ENCODE measurements at regions not wholly inside any gene's neighbourhood (a gene's known extent, or its start where the extent isn't known, plus 50 kb on each side); places are given as distances from the start of the nearest gene placed in this dataset.

DNA sequence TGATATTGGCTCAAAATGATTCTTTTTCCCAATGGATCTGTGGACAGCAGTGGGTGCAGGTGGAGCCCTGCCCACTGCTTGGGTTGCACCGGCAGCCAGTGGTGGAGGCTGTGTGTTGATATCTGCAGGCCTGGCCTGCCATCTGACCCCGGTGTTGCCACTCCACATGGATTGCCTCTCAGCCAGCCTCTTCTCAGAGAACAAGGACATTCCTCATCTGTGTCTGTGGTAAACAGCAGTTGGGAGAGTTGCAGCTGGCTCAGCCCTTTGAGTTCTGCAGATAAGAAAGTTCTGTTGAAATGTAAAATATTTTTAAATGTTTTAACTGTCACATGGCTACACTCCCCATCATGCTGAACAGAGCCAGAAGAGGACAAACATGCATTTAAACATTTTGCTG is 374.9 kb upstream of the CELF2 start:
- H3K27ac ChIP-seq: no peak overlapping the region
- no peaks in the 10 kb centered on the region for H3K4me1 ChIP-seq
- WGBS, 2 donors: 7 to 14% methylated on average over 2 of the region's 2 CpGs
- H3K36me3 ChIP-seq: no peaks in the 10 kb centered on the region
- no peak for FAIRE-seq
- TF ChIP-seq, protein P1, sequence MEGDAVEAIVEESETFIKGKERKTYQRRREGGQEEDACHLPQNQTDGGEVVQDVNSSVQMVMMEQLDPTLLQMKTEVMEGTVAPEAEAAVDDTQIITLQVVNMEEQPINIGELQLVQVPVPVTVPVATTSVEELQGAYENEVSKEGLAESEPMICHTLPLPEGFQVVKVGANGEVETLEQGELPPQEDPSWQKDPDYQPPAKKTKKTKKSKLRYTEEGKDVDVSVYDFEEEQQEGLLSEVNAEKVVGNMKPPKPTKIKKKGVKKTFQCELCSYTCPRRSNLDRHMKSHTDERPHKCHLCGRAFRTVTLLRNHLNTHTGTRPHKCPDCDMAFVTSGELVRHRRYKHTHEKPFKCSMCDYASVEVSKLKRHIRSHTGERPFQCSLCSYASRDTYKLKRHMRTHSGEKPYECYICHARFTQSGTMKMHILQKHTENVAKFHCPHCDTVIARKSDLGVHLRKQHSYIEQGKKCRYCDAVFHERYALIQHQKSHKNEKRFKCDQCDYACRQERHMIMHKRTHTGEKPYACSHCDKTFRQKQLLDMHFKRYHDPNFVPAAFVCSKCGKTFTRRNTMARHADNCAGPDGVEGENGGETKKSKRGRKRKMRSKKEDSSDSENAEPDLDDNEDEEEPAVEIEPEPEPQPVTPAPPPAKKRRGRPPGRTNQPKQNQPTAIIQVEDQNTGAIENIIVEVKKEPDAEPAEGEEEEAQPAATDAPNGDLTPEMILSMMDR (IDR thresholded peaks at IDR 0.05): no peak
- intact Hi-C loops (cut with DNase I): no loop called here
- peak in 3 of 4 donors; percentile 22 to 37 (median 37) for ATAC-seq
- DNase-seq: peak in 1 of 6 donors; percentile 9
- no peaks in the 10 kb centered on the region for H3K27me3 ChIP-seq
- no peaks in the 10 kb centered on the region for H3K9me3 ChIP-seq
- no peak overlapping the region for H3K4me3 ChIP-seq

DNA sequence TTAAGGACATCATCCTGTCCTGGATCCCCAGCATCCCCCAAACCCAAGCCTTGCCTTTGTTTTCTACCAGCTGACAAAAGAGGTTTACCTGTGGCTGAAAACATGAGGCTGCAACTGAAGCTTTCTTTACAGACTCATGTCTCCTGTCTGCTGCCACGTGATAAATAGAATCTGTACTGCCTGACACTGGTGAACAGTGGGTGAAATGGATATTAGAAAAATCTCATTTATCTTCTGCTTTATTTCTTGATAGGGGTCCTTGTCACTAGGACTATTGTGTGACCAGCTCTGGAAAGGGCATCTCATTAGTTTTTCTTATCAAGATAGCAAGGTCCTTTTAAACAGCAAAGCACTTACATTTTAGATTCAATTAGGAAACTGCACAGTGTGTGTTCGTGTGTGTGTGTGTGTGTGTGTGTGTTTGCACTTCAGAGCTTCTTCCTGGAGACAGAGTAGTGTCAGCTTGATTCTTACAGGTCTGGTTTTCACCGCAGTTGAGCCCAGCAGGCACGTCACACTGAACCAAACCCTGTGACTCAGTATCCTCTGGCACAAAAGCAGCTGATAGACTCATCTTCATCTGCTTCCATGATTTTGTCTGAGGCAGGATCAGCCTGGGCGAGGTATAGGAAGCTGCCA is 373.5 kb upstream of the CELF2 start:
- no peak for DNase-seq
- no peak overlapping the region for H3K27ac ChIP-seq
- TF ChIP-seq, protein P1 (IDR thresholded peaks at IDR 0.05): no peak
- no peak for ATAC-seq
- H3K9me3 ChIP-seq: no peaks in the 10 kb centered on the region
- intact Hi-C loops (cut with DNase I): no loop called here
- H3K4me1 ChIP-seq: no peaks in the 10 kb centered on the region
- WGBS, 2 donors: 44 to 46% methylated on average over 5 of the region's 5 CpGs
- H3K36me3 ChIP-seq: no peaks in the 10 kb centered on the region
- no peak for FAIRE-seq
- H3K4me3 ChIP-seq: no peak overlapping the region
- no peaks in the 10 kb centered on the region for H3K27me3 ChIP-seq

DNA sequence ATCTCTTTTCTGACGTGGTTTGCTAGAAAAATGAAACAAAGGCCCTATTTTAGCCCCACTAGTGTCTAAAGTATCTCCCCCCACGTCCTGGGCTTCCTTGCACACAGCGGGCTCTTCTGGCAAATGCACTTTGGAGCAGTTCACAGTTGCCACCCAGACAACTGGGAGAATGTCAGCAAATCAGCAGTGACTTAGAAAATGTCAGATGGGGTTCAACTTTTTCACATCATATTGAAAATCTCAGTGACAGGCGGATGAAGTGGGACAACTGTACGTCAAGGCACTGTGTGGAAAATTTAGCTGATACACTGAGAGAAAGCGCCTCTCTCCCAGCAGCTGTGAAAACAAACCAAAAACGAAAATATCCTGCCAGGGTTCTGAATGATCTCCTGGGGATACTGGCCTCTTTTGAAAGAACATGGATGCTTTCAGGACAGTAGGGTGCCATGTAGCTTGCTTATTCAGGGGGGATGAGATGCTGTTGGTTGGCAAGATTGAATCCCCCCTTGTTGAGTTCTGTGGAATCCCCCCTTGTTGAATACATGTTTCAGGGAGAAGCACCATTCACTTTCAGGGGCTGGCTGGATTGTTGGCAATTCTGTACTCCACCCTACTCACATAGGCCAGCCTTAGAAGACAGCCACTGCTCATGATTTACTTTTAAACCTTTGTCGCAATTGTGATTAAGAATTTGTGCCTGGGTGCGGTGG is 372.8 kb upstream of the CELF2 start:
- H3K27ac ChIP-seq: no peak overlapping the region
- H3K9me3 ChIP-seq: no peaks in the 10 kb centered on the region
- H3K27me3 ChIP-seq: no peaks in the 10 kb centered on the region
- intact Hi-C loops (cut with DNase I): no loop called here
- H3K4me1 ChIP-seq: no peaks in the 10 kb centered on the region
- 52 to 58% methylated on average over 9 of the region's 9 CpGs for WGBS, 2 donors
- DNase-seq (no peak), ATAC-seq (no peak), FAIRE-seq (no peak)
- H3K36me3 ChIP-seq: no peaks in the 10 kb centered on the region
- H3K4me3 ChIP-seq: no peak overlapping the region
- TF ChIP-seq, protein P1 (IDR thresholded peaks at IDR 0.05): no peak

DNA sequence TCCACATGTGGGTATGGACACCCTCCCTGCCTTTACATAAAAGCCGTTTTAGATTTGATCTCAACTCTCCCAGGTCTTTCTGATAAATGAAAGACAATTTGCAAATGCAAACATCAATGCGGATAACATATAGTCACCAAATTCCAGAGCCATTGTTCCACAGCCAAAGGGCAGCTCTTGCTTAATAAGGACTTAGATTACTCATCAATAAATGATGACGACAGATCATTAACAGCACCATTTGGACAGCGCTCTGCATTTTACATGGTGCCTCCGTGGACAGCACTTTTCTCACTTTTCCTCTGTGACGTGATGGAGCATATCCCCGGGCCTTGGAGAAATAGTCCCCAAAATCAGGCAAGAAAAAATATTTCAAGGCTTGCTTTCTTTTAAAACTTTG is 370.3 kb upstream of the CELF2 start:
- FAIRE-seq: no peak
- H3K9me3 ChIP-seq: no peaks in the 10 kb centered on the region
- WGBS, 2 donors: 40 to 60% methylated on average over 7 of the region's 7 CpGs
- no peaks in the 10 kb centered on the region for H3K27me3 ChIP-seq
- H3K4me1 ChIP-seq: no peaks in the 10 kb centered on the region
- no peak overlapping the region for H3K27ac ChIP-seq
- no peaks in the 10 kb centered on the region for H3K36me3 ChIP-seq
- no peak overlapping the region for H3K4me3 ChIP-seq
- no peak for ATAC-seq
- TF ChIP-seq, protein P1 (IDR thresholded peaks at IDR 0.05): no peak
- intact Hi-C loops (cut with DNase I): no loop called here
- DNase-seq: no peak

DNA sequence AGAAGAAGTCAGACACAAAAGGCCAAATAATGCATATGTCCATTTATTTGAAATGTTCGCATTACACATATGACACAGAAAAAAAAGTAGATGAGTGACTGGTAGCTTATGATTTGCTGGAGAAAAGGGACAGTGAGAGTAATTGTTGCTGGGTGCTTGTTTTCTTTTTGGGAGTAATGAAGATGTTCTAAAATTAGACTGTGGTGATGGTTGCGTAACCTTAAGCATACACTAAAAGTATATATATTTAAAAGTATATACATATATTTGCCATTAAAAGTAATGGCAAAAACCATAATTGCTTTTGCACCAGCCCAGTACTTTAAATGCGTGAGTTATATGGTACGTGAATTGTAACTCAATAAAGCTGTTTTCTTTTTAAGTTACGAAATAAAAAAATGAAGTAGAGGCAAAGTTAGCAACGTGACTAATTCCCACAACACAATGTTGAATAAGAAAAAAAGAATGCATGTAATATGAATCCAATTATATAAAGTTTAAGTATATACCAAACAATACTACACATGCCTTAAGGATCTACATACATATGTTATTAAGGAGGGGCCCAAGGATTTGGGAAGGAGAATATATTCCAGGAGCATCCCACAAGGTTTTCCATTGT is 360.4 kb upstream of the CELF2 start:
- intact Hi-C loops (cut with DNase I): no loop called here
- FAIRE-seq (no peak), DNase-seq (no peak), ATAC-seq (no peak)
- no peak overlapping the region for H3K4me3 ChIP-seq
- no peaks in the 10 kb centered on the region for H3K36me3 ChIP-seq
- no peaks in the 10 kb centered on the region for H3K4me1 ChIP-seq
- H3K27me3 ChIP-seq: no peaks in the 10 kb centered on the region
- 74 to 85% methylated on average over 6 of the region's 6 CpGs for WGBS, 2 donors
- H3K27ac ChIP-seq: no peak overlapping the region
- TF ChIP-seq, protein P1 (IDR thresholded peaks at IDR 0.05): no peak
- no peaks in the 10 kb centered on the region for H3K9me3 ChIP-seq
